ENCODE measurements at regions not wholly inside any gene's neighbourhood (a gene's known extent, or its start where the extent isn't known, plus 50 kb on each side); places are given as distances from the start of the nearest gene placed in this dataset.
A peak's percentile ranks its signal among the peaks of the same experiment; 100 is the strongest.

- H3K27ac Mint-ChIP-seq: no peak overlapping the region
- no peak overlapping the region for H3K4me3 Mint-ChIP-seq
- peaks cover 15% of the 10 kb centered on the region for H3K4me1 Mint-ChIP-seq (ENCODE audit: low read depth)
- H3K27me3 Mint-ChIP-seq: peaks cover 3% of the 10 kb centered on the region
- H3K9me3 Mint-ChIP-seq: peaks cover 8% of the 10 kb centered on the region
- H3K36me3 Mint-ChIP-seq (ENCODE audit: low read depth): no peaks in the 10 kb centered on the region
Observed at GRCh38 chr6:137957471-137957870, 90.4 kb downstream of the TNFAIP3 start.

GRCh38 chr6:137958811-137959565, 91.9 kb downstream of the TNFAIP3 start:
- Mint-ChIP-seq H3K4me3 (no peak overlapping the region), H3K27me3 (no peaks in the 10 kb centered on the region), H3K36me3 (ENCODE audit: low read depth) (no peaks in the 10 kb centered on the region), H3K9me3 (peaks cover 8% of the 10 kb centered on the region), H3K27ac (peak overlapping the region; percentile 1), H3K4me1 (ENCODE audit: low read depth) (peaks cover 15% of the 10 kb centered on the region)

GRCh38 chr6:137962725-137963124, 95.7 kb downstream of the TNFAIP3 start:
- Mint-ChIP-seq H3K27me3 (no peaks in the 10 kb centered on the region), H3K4me3 (no peak overlapping the region), H3K27ac (no peak overlapping the region), H3K36me3 (ENCODE audit: low read depth) (no peaks in the 10 kb centered on the region), H3K4me1 (ENCODE audit: low read depth) (peaks cover 30% of the 10 kb centered on the region), H3K9me3 (peaks cover 8% of the 10 kb centered on the region)

GRCh38 chr6:137964876-137965275, 97.8 kb downstream of the TNFAIP3 start:
- Mint-ChIP-seq H3K4me1 (ENCODE audit: low read depth) (peaks cover 42% of the 10 kb centered on the region), H3K4me3 (no peak overlapping the region), H3K9me3 (no peaks in the 10 kb centered on the region), H3K36me3 (ENCODE audit: low read depth) (no peaks in the 10 kb centered on the region), H3K27me3 (no peaks in the 10 kb centered on the region), H3K27ac (no peak overlapping the region)

- H3K27ac Mint-ChIP-seq: peak overlapping the region; percentile 96
- no peaks in the 10 kb centered on the region for H3K9me3 Mint-ChIP-seq
- no peaks in the 10 kb centered on the region for H3K27me3 Mint-ChIP-seq
- peaks cover 72% of the 10 kb centered on the region for H3K4me1 Mint-ChIP-seq (ENCODE audit: low read depth)
- H3K4me3 Mint-ChIP-seq: no peak overlapping the region
- H3K36me3 Mint-ChIP-seq (ENCODE audit: low read depth): no peaks in the 10 kb centered on the region
Observed at GRCh38 chr6:137967689-137968454, 100.8 kb downstream of the TNFAIP3 start.

- peaks cover 2% of the 10 kb centered on the region for H3K36me3 Mint-ChIP-seq (ENCODE audit: low read depth)
- peak overlapping the region; percentile 79 for H3K4me3 Mint-ChIP-seq
- peak overlapping the region; percentile 96 for H3K27ac Mint-ChIP-seq
- peaks cover 75% of the 10 kb centered on the region for H3K4me1 Mint-ChIP-seq (ENCODE audit: low read depth)
- H3K9me3 Mint-ChIP-seq: peaks cover 2% of the 10 kb centered on the region
- no peaks in the 10 kb centered on the region for H3K27me3 Mint-ChIP-seq
Observed at GRCh38 chr6:137968455-137968804, 101.4 kb downstream of the TNFAIP3 start.

- H3K4me1 Mint-ChIP-seq (ENCODE audit: low read depth): peaks cover 79% of the 10 kb centered on the region
- H3K4me3 Mint-ChIP-seq: peak overlapping the region; percentile 79
- H3K36me3 Mint-ChIP-seq (ENCODE audit: low read depth): peaks cover 4% of the 10 kb centered on the region
- H3K27ac Mint-ChIP-seq: peak overlapping the region; percentile 96
- no peaks in the 10 kb centered on the region for H3K27me3 Mint-ChIP-seq
- H3K9me3 Mint-ChIP-seq: peaks cover 4% of the 10 kb centered on the region
Observed at GRCh38 chr6:137968901-137969300, 101.8 kb downstream of the TNFAIP3 start.

- H3K4me1 Mint-ChIP-seq (ENCODE audit: low read depth): peaks cover 86% of the 10 kb centered on the region
- peak overlapping the region; percentile 79 for H3K4me3 Mint-ChIP-seq
- H3K9me3 Mint-ChIP-seq: peaks cover 4% of the 10 kb centered on the region
Observed at GRCh38 chr6:137969874-137970273, 102.8 kb downstream of the TNFAIP3 start.

GRCh38 chr6:137970368-137970767, 103.3 kb downstream of the TNFAIP3 start:
- peaks cover 89% of the 10 kb centered on the region for H3K4me1 Mint-ChIP-seq (ENCODE audit: low read depth)
- peaks cover 4% of the 10 kb centered on the region for H3K9me3 Mint-ChIP-seq
- H3K4me3 Mint-ChIP-seq: peak overlapping the region; percentile 79
- H3K27ac Mint-ChIP-seq: peak overlapping the region; percentile 96
- peaks cover 4% of the 10 kb centered on the region for H3K36me3 Mint-ChIP-seq (ENCODE audit: low read depth)
- no peaks in the 10 kb centered on the region for H3K27me3 Mint-ChIP-seq

More at GRCh38 chr6:137969874-137970273, 102.8 kb downstream of the TNFAIP3 start:
- Mint-ChIP-seq H3K36me3 (ENCODE audit: low read depth) (peaks cover 4% of the 10 kb centered on the region), H3K27me3 (no peaks in the 10 kb centered on the region), H3K27ac (peak overlapping the region; percentile 96)

GRCh38 chr6:137973201-137973600, 106.1 kb downstream of the TNFAIP3 start:
- no peak overlapping the region for H3K4me3 Mint-ChIP-seq
- H3K9me3 Mint-ChIP-seq: peaks cover 4% of the 10 kb centered on the region
- peak overlapping the region; percentile 19 for H3K27ac Mint-ChIP-seq
- H3K4me1 Mint-ChIP-seq (ENCODE audit: low read depth): peaks cover 95% of the 10 kb centered on the region
- H3K27me3 Mint-ChIP-seq: no peaks in the 10 kb centered on the region
- peaks cover 4% of the 10 kb centered on the region for H3K36me3 Mint-ChIP-seq (ENCODE audit: low read depth)

GRCh38 chr6:137975188-137975940, 108.3 kb downstream of the TNFAIP3 start:
- H3K27ac Mint-ChIP-seq: peak overlapping the region; percentile 87
- H3K27me3 Mint-ChIP-seq: no peaks in the 10 kb centered on the region
- peaks cover 4% of the 10 kb centered on the region for H3K36me3 Mint-ChIP-seq (ENCODE audit: low read depth)
- peak overlapping the region; percentile 84 for H3K4me3 Mint-ChIP-seq
- peaks cover 79% of the 10 kb centered on the region for H3K4me1 Mint-ChIP-seq (ENCODE audit: low read depth)
- peaks cover 4% of the 10 kb centered on the region for H3K9me3 Mint-ChIP-seq

- no peak overlapping the region for H3K4me3 Mint-ChIP-seq
Observed at GRCh38 chr6:137976430-137976829, 109.4 kb downstream of the TNFAIP3 start.

GRCh38 chr6:137977206-137977605, 110.1 kb downstream of the TNFAIP3 start:
- Mint-ChIP-seq H3K9me3 (peaks cover 4% of the 10 kb centered on the region), H3K36me3 (ENCODE audit: low read depth) (peaks cover 4% of the 10 kb centered on the region), H3K4me3 (no peak overlapping the region), H3K4me1 (ENCODE audit: low read depth) (peaks cover 60% of the 10 kb centered on the region), H3K27ac (no peak overlapping the region), H3K27me3 (no peaks in the 10 kb centered on the region)

More at GRCh38 chr6:137976430-137976829, 109.4 kb downstream of the TNFAIP3 start:
- Mint-ChIP-seq H3K27ac (peak overlapping the region; percentile 87), H3K36me3 (ENCODE audit: low read depth) (peaks cover 4% of the 10 kb centered on the region), H3K27me3 (no peaks in the 10 kb centered on the region), H3K9me3 (peaks cover 4% of the 10 kb centered on the region), H3K4me1 (ENCODE audit: low read depth) (peaks cover 68% of the 10 kb centered on the region)

- Mint-ChIP-seq H3K36me3 (ENCODE audit: low read depth) (peaks cover 4% of the 10 kb centered on the region), H3K4me1 (ENCODE audit: low read depth) (peaks cover 54% of the 10 kb centered on the region), H3K27me3 (no peaks in the 10 kb centered on the region), H3K4me3 (no peak overlapping the region), H3K9me3 (peaks cover 4% of the 10 kb centered on the region), H3K27ac (no peak overlapping the region)
Observed at GRCh38 chr6:137977814-137978213, 110.8 kb downstream of the TNFAIP3 start.
